NCI-H1105 (cell line): ENCODE measurements at regions not wholly inside any gene's neighbourhood (a gene's known extent, or its start where the extent isn't known, plus 50 kb on each side); places are given as distances from the start of the nearest gene placed in this dataset.
"Not testable (repeated sequence)": the region's sequence is repeated elsewhere in the genome, so short reads cannot be mapped to it uniquely, and the experiment has no call there.

Source experiments
- DNase-seq: peaks from one replicate; lab custom pipeline; 2025; lab: John Stamatoyannopoulos, UW

DNA sequence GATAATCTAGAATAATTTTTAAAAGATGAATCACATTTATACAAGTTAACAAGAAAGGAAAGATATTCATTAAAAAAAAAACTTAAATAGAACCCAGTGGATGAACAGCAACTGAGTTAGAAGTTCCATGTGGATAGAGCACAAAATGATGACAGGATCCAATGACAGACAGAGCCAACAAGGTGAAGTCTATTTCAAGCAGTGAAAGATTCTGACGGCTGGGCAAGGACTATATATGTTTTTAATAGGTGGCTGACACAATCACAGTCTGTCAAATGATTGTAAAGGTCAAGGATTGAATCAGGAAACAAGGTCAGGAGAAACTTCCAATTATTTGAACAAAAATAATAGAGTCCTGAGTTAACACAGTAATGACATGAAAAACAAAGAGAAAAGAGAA, 1460.0 kb upstream of the CDH8 start:
- DNase-seq: no peak

DNA sequence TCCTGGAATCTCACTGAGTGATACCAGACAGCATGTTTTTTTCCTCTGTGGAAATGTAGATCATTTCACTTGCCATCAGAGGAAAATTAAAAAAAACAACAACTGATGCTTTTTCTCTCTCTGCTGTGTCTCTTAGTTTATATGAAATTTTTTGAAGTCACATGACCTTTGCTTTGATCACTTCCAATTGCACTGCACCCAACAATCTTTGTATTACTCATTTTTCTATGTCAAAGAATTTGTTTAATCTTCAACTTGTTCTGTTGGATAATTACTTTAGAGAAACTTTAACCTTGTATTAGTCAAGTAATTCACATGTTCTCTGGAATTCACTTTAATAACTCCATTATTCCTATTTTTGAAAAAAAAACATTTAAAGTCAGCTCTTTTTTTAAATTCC, 1452.7 kb upstream of the CDH8 start:
- DNase-seq: no peak

DNA sequence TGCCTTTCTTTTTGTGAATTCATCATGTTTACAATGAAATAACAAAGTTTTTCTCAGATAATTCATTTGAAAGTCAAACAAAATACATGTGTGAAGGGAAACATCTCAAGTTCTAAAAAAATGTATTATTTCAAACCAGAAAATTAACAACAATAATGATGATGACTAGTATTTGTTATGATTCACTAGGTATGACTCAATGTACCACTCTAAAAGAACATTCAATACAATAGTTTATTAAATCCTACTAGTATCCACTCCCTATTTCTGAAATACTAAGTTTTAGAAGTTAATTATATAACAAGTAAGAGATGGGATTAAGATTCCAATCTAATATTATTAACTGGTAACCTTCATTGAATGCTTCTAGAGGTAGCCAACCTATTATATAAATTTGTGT, 1444.8 kb upstream of the CDH8 start:
- no peak for DNase-seq

DNA sequence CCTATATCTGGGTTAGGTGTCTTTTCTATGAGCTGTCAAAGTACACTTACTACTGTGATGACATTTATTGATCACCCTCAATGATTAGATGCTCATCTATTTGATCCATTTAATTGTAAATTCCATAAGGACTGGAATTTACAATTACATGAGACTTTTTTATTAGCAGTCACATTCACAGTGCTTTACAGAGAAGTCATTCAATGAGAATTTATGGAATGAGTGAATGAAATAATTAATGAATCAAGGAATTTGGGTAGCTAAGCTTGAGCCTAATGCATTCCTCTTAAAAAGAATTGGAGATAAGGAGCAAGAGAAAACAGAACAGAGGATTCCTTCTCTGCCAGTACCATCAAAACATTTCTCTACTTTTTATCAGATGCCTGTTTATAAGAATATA, 1437.5 kb upstream of the CDH8 start:
- DNase-seq: no peak

DNA sequence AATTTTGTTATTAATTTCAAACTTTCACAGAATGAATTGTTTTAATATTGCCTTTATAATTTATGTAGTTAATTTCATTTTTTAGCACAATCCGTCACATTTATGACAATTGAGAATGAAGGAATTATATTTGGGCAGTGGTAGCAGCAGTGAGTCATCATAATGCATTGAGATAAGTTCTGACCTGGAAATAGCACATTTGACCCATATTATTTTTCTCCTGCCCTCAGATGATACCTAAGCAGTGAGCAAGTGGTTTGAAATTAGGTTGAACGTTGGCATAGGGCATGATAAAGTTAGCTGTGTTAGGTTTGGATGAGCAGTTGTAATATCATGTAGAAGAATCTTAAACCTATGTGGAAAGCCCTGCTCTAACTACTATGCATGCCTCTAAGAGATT, 1431.3 kb upstream of the CDH8 start:
- DNase-seq: no peak

DNA sequence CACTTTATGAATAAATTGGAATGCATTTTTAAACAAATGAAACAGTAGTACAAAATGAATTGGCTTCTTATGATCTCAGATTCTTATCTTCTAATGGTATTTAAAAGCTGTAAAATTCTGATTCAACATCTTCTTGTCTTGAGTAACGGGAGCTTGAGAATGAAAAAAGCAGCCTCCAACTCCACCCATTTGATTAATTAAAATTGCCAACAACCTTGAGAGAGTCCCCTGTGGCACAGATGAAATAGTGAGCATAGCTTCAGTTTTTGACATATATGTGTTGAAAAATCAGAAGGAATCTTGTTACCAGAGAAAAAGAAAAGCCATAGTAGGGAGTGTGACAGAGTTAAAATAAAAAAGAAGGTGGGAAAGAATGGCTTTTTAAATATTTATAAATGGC, 1426.1 kb upstream of the CDH8 start:
- no peak for DNase-seq

DNA sequence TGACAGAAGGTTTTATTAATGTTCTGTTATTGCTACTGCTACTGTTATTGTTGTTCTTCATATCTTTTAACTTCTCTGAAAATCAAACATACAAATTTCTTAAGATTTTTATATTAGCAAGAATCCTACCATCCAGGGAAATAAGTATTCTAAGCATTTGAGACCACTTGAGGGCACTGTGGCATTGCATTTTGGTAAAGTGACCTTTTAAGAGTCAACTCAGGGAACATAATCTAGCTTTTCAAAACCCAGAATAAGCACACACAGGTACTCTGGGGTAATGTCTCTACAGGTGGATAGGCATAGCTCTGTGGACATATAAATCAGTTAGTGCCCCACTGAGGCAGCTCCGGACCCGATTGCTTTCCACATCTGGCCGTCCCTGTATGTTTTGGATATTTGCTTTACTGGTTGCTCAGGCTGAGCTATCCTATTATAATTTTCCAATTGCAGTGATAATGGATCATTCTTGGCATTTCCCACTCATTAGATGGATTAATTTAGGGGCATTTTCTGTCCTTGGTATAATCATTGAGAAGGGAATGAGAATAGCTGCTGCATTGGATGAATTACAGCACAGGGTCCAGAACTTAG, 1425.1 kb upstream of the CDH8 start:
- peak; percentile 14 for DNase-seq

DNA sequence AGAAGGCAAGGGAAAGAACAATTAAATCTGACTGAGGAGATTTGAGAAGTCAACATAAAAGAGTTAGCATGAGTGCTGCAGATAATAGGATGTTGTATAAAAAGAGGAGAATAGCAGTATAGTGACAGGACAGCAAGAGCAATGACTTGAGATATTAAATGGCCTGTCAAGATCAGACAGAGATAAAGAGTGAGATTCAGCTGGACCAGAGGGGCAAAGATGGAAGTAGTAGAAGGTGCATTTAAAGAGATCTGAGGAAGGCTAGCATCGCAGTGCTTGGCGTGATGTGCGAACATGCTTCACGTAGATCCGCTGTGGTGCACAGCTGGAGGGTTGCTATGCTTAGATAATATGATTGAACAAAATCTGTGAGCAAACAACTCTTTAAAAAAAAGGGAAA, 1422.6 kb upstream of the CDH8 start:
- DNase-seq: no peak

DNA sequence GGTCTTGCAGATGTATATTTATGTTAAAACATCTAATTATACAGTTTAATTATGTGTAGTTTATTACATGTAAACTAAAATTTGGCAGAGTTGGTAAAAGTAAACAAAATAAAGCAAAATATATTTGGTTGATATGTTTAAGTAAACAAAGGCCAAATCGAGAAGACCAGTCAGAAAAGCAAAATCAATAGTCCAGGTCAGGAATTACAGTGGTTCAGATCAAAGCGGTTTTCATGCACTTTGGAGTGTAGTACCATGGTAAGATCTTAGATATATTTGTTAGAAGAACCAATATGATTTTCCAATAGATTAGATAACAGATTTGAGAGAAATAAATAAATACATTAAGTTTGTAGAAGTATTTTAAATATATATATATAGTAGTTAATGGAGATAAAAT, 1421.6 kb upstream of the CDH8 start:
- no peak for DNase-seq

DNA sequence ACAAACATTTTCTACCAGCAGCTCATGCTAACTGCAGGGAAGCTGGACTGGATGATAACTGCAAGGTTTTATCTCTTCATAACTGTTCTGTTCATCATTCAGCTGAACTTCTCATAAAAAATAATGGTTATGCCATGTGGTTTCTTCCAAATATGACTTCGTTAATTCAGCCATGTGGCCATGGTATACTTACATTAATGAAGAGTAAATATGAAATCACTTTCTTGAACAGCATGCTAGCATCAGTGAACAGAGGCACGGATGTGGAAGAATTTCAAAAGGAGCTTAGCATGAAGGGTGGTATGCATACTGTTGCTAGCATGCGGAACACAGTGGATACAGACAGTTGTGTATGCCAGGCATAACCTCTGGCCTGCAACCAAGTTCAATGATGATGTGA, 1417.0 kb upstream of the CDH8 start:
- DNase-seq: no peak

DNA sequence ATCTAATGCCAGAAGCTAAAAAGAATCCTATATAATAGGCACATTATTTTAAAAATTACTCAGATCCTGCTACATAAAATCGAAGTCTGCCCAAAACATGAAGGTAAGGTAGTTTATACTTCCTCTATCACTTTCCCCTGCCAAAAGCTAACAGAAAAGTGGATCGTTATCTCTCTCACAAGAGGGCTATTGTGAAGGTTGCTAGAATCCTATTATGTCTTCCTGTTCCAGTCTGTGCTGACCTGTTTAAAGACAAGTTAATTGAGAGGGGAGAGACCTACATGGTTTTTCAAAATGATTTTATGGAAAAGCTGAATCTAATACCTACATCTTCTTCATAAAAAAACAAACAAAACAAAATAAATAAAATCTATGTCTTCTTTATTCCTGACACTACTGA, 1410.9 kb upstream of the CDH8 start:
- DNase-seq: no peak

DNA sequence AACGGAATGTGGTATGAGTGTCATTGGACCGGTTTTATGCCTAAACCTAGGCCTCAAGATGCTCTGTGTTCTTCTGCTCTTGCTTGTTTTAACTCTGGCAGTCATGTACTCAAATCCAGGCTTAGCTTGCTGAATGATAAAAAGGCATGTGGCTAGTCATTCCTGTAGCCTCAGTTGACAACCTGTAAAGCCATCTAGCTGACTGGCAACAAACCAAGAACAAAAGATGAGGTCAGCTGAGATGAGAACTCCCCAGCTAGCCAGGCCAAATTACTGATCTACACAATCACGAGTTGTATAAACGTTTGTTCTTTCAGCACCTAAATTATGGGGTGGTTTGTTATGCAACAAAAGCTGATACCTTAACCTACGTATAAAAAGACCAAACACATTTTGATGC, 1406.0 kb upstream of the CDH8 start:
- DNase-seq: no peak

DNA sequence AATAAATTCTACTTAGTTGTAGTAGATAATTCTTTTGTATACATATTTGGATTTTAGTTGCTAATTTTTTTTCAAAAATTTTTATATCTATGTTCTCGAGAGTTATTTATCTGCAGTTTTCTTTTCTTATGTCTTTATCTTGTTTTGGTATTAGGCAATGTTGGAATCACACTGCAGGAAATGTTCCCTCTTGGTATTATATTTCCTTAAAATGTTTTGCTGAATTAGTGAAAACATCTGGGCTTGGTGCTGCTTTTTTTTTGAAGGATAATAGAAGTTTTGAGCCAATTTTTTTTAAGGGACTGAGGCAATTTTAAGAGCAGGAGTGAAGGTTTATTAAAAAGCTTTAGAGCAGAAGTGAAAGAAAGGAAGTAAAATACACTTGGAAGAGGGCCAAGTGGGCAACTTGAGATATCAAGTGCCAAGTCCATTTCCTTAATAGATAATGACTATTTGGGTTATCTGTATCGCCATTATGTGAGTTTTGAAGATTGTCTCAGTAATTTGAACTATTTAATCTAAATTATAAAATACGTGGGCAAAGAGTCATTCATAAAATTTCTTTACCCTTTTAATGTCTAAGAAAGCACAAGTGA, 1390.1 kb upstream of the CDH8 start:
- DNase-seq: no peak

DNA sequence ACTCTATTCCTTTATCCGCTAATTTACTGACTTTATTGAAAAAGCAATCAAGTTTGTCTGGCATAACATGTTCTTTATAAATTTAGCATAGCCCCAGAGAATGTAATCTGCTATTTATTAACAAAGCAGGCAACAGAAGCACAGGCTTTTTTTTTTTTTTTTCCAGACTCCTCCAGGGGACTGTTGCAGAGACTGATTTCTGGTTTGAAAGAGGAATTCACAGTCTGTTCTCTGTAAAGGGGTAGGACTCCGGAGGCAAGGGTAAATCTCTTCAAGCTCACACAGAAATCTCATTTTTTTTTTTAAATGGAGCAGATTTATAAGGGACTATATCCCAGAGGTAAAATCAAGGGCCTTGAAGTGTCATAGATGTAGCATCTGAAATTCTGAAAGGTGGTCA, 1386.5 kb upstream of the CDH8 start:
- no peak for DNase-seq

DNA sequence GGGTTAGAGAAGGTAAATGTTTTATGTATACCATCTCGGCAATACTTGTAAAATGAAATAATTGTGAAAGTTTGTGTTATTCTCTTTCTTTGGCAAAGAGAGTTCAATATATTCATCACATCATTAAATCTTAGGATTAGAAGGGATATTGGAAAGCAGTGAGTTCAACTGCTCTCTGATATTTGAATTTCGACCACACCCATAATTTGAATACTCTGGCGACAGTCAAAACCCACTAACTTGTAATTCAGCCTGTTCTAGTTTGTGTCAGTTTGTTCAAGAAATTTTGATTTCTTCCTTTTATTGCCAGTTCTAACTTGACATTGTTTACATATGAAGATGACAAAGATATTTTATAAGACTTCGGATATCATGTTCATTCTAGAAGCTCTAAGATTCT, 1380.5 kb upstream of the CDH8 start:
- DNase-seq: no peak

DNA sequence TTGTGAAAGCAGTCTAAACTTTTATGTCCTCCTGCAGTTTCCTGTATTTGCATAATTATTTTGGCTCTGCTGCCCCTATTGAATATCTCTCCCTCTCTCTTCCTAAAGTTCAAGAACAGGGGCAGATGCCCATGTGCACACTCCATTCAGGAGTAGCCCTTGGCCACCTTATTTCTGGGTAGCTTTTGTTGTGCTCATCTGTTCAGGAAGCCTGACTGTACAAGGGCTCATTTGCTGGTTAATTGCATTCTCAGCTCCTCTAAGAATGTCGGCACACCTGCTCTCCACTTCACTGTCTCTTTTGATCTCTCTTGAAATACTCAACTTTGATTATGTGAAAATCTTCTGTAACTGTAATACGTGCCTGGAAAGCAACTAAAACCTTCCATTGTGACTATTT, 1378.8 kb upstream of the CDH8 start:
- DNase-seq: no peak

DNA sequence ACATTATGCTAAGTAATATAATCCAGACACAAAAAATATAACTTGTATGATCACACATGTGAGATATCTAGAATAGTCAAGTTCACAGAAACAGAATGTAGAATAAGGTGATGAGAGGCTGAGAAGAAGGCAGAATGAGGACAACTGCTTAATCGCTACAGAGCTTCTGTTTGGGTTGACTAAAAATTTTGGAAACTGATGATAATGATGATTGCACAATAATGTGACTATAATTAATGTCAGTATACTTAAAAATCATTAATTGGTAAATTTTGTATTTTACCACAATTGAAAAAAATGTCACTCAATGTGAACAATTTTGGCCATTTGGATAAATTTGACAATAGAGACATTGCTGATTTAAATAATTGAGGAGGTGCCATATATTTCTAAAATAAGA, 1374.4 kb upstream of the CDH8 start:
- DNase-seq: no peak

DNA sequence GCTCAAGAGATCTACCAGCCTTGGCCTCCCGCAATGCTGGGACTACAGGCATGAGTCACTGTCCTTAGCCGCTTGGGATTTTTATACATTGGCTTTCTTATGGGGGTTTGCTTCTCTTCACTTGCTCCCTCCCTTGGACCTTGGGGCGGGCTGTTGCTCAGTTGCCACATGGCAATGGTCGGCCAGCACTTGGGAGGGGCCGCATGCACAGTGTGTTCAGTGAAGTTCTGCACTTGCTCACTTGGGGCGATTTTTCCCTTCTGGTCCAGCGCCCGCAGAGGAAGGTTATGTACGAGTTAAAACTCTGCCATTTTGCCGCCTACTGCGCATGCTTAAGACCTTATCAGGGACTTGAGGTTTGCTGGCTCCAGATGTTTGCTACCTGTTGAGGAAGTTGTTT, 1367.6 kb upstream of the CDH8 start:
- DNase-seq: no peak

DNA sequence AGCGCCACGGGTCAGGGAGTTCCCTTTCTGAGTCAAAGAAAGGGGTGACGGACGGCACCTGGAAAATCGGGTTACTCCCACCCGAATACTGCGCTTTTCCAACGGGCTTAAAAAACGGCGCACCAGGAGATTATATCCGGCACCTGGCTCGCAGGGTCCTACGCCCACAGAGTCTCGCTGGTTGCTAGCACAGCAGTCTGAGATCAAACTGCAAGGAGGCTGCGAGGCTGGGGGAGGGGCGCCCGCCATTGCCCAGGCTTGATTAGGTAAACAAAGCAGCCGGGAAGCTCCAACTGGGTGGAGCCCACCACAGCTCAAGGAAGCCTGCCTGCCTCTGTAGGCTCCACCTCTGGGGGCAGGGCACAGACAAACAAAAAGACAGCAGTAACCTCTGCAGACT, 1352.0 kb upstream of the CDH8 start:
- not testable (repeated sequence) for DNase-seq

DNA sequence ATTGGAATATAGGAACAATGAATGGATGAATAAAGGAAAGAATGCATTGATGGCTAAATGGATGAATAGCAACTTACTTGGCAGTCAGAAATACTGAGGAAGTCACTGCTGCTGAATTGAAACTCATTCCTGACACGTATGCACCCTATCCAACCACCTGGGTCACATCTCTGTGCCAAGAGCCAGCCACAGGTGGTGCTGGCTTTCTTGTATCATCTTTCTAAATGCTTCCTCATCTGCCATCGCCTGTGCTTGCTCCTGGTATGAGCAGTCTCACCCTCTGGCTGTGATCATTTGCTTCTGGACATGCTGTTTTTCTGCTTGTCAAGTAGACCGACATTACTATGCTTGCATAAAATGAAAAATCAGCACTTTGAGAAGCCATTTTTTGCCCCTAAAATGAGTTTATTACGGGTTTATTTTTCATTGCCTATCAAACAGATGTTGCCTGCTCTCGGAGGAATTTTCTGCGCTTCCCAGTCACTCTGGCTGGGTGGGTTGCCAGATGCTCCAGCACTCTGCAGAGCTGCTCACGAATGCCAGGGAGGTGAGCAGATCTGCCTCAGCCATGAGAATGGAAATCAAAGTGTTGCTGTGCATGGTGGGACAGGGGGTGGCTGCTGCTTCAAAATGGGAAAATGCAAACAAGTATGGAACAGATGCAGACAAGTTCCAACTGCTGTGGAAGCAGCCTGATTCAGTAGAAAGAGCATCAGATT, 1349.6 kb upstream of the CDH8 start:
- DNase-seq: no peak

DNA sequence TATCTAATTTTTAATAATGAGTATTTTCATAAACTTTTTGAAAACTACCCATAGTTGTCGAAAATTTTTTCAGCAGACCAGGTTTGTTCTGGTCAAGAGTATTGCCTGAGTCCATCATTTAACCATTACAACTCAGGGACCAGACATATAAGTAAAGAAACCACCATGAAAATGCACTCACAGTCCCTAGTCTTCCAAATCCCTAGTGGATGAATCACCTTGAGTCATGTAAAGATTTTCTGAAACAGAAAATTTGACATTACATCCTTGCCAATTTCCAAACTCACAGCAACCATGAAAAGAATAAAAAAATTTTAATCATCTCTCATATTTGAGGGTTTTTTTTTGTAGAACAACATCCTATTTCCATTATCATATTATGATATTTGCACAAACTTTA, 1337.5 kb upstream of the CDH8 start:
- no peak for DNase-seq

DNA sequence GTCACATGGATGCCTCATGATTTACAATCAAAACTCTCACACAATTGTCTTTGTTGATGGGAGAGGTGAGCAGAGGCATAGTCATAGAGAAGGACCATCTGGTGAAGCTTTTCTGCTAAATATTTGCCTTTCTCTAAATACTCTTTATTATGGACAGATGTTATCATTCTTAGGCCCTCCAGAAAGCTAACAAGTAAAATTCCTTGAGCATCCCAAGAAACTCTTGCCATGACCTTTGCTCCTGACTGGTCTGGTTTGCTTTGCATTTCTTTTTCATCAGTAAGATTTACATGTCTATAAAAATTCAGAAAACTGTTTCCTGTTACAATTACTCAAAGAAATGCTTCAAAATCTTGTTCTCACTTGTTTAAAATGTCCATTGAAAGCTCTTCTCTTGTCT, 1336.6 kb upstream of the CDH8 start:
- DNase-seq: no peak

DNA sequence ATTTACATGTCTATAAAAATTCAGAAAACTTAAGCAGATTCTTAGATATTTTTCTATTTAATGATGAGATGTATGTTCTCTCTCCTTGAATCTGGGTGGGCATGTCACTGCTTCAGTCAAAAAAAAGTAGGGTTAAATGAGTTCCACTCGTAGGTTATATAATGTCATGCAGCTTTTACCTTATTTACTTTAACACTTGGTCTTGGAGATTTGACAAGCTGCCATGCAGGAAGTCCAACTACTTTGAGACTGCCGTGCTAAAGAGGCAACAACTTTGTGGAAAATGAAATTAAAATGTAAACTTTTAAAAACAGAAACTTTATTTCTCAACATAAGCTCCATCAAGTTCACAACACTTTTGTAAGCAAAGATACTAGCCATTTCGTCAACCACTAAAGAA, 1336.0 kb upstream of the CDH8 start:
- DNase-seq: no peak
